MG63 (cell line): ENCODE measurements at regions not wholly inside any gene's neighbourhood (a gene's known extent, or its start where the extent isn't known, plus 50 kb on each side); places are given as distances from the start of the nearest gene placed in this dataset.

Source experiments
- DNase-seq: peaks from one replicate; pipeline ENCODE4 v3.0.0-alpha.2; 2020
- H3K27me3 ChIP-seq: fragments of 250-450 bp; sonication (Bioruptor Pico); 2 replicates; pipeline ENCODE4 v1.5.1; 2020; ENCODE audit warnings: mild to moderate bottlenecking, moderate library complexity
- H3K36me3 ChIP-seq: fragments of 250-450 bp; sonication (Bioruptor Pico); 2 replicates; pipeline ENCODE4 v1.5.1; 2020; ENCODE audit warnings: mild to moderate bottlenecking, moderate library complexity
- H3K4me3 ChIP-seq: fragments of 250-450 bp; sonication (Bioruptor Pico); 2 replicates; pipeline ENCODE4 v1.5.1; 2020; ENCODE audit warnings: mild to moderate bottlenecking, moderate library complexity
- H3K9me3 ChIP-seq: fragments of 250-450 bp; sonication (Bioruptor Pico); 2 replicates; pipeline ENCODE4 v1.5.1; 2020; ENCODE audit warnings: mild to moderate bottlenecking, moderate library complexity

- Histone ChIP-seq H3K27me3 (peaks cover 5% of the 10 kb centered on the region; the same call in 1 of the 2 replicates), H3K9me3 (no peaks in the 10 kb centered on the region), H3K4me3 (no peak overlapping the region), H3K36me3 (no peaks in the 10 kb centered on the region)
- no peak for DNase-seq
Measured at GRCh38 chr5:2251298-2251697, 368.6 kb upstream of the IRX4 start.

- no peaks in the 10 kb centered on the region for H3K36me3 ChIP-seq
- no peaks in the 10 kb centered on the region for H3K9me3 ChIP-seq
- H3K27me3 ChIP-seq = peaks cover 5% of the 10 kb centered on the region; the same call in 1 of the 2 replicates
- H3K4me3 ChIP-seq = no peak overlapping the region
- no peak for DNase-seq
Measured at GRCh38 chr5:2250365-2250950, 367.7 kb upstream of the IRX4 start.

- DNase-seq = no peak
- no peak overlapping the region for H3K4me3 ChIP-seq
Measured at GRCh38 chr5:2249442-2249841, 366.7 kb upstream of the IRX4 start.

GRCh38 chr5:2249026-2249425, 366.3 kb upstream of the IRX4 start:
- Histone ChIP-seq H3K4me3 (no peak overlapping the region), H3K36me3 (no peaks in the 10 kb centered on the region), H3K9me3 (no peaks in the 10 kb centered on the region), H3K27me3 (peaks cover 5% of the 10 kb centered on the region; the same call in 1 of the 2 replicates)
- no peak for DNase-seq

More at GRCh38 chr5:2249442-2249841, 366.7 kb upstream of the IRX4 start:
- no peaks in the 10 kb centered on the region for H3K36me3 ChIP-seq
- H3K9me3 ChIP-seq = no peaks in the 10 kb centered on the region
- H3K27me3 ChIP-seq = peaks cover 5% of the 10 kb centered on the region; the same call in 1 of the 2 replicates

GRCh38 chr5:2242539-2242938, 359.8 kb upstream of the IRX4 start:
- Histone ChIP-seq H3K36me3 (no peaks in the 10 kb centered on the region), H3K27me3 (no peaks in the 10 kb centered on the region; the same call in 1 of the 2 replicates), H3K4me3 (no peak overlapping the region), H3K9me3 (no peaks in the 10 kb centered on the region)
- DNase-seq = no peak

- Histone ChIP-seq H3K36me3 (no peaks in the 10 kb centered on the region), H3K9me3 (no peaks in the 10 kb centered on the region), H3K27me3 (no peaks in the 10 kb centered on the region; the same call in 1 of the 2 replicates), H3K4me3 (no peak overlapping the region)
- DNase-seq = no peak
Measured at GRCh38 chr5:2241842-2242241, 359.1 kb upstream of the IRX4 start.

- peaks cover 8% of the 10 kb centered on the region for H3K27me3 ChIP-seq
- H3K36me3 ChIP-seq = no peaks in the 10 kb centered on the region
- no peak overlapping the region for H3K4me3 ChIP-seq
- H3K9me3 ChIP-seq = peaks cover 5% of the 10 kb centered on the region
- DNase-seq = no peak
Measured at GRCh38 chr5:2240118-2240904, 357.6 kb upstream of the IRX4 start.

GRCh38 chr5:2239201-2239910, 356.6 kb upstream of the IRX4 start:
- no peaks in the 10 kb centered on the region for H3K36me3 ChIP-seq
- no peak for DNase-seq

GRCh38 chr5:2238732-2239131, 356.0 kb upstream of the IRX4 start:
- DNase-seq = no peak
- Histone ChIP-seq H3K9me3 (peaks cover 13% of the 10 kb centered on the region), H3K27me3 (peaks cover 12% of the 10 kb centered on the region; the same call in 1 of the 2 replicates), H3K4me3 (no peak overlapping the region), H3K36me3 (no peaks in the 10 kb centered on the region)

More at GRCh38 chr5:2239201-2239910, 356.6 kb upstream of the IRX4 start:
- peaks cover 11% of the 10 kb centered on the region for H3K9me3 ChIP-seq
- peaks cover 12% of the 10 kb centered on the region; the same call in 1 of the 2 replicates for H3K27me3 ChIP-seq
- H3K4me3 ChIP-seq = no peak overlapping the region

GRCh38 chr5:2227433-2227832, 344.7 kb upstream of the IRX4 start:
- no peaks in the 10 kb centered on the region for H3K9me3 ChIP-seq
- no peaks in the 10 kb centered on the region for H3K36me3 ChIP-seq
- H3K27me3 ChIP-seq = peaks cover 25% of the 10 kb centered on the region
- no peak for DNase-seq
- no peak overlapping the region for H3K4me3 ChIP-seq

GRCh38 chr5:2224689-2225088, 342.0 kb upstream of the IRX4 start:
- Histone ChIP-seq H3K27me3 (peaks cover 23% of the 10 kb centered on the region), H3K4me3 (no peak overlapping the region), H3K36me3 (no peaks in the 10 kb centered on the region), H3K9me3 (no peaks in the 10 kb centered on the region)
- DNase-seq = no peak

- Histone ChIP-seq H3K27me3 (peaks cover 23% of the 10 kb centered on the region), H3K36me3 (no peaks in the 10 kb centered on the region), H3K4me3 (no peak overlapping the region), H3K9me3 (no peaks in the 10 kb centered on the region)
- DNase-seq = no peak
Measured at GRCh38 chr5:2223303-2223702, 340.6 kb upstream of the IRX4 start.

GRCh38 chr5:2222246-2222992, 339.7 kb upstream of the IRX4 start:
- no peaks in the 10 kb centered on the region for H3K9me3 ChIP-seq
- peaks cover 22% of the 10 kb centered on the region for H3K27me3 ChIP-seq
- no peak for DNase-seq
- no peaks in the 10 kb centered on the region for H3K36me3 ChIP-seq
- H3K4me3 ChIP-seq = no peak overlapping the region

- H3K36me3 ChIP-seq = no peaks in the 10 kb centered on the region
- DNase-seq = no peak
- no peaks in the 10 kb centered on the region for H3K9me3 ChIP-seq
- H3K4me3 ChIP-seq = no peak overlapping the region
- peaks cover 24% of the 10 kb centered on the region for H3K27me3 ChIP-seq
Measured at GRCh38 chr5:2221450-2221849, 338.7 kb upstream of the IRX4 start.

GRCh38 chr5:2220741-2221140, 338.0 kb upstream of the IRX4 start:
- H3K9me3 ChIP-seq = no peaks in the 10 kb centered on the region
- no peak for DNase-seq
- peaks cover 28% of the 10 kb centered on the region for H3K27me3 ChIP-seq
- no peaks in the 10 kb centered on the region for H3K36me3 ChIP-seq
- H3K4me3 ChIP-seq = no peak overlapping the region

- DNase-seq = no peak
- Histone ChIP-seq H3K36me3 (no peaks in the 10 kb centered on the region), H3K9me3 (no peaks in the 10 kb centered on the region), H3K4me3 (no peak overlapping the region), H3K27me3 (peaks cover 26% of the 10 kb centered on the region)
Measured at GRCh38 chr5:2219149-2219776, 336.5 kb upstream of the IRX4 start.
